ENCODE measurements at regions not wholly inside any gene's neighbourhood (a gene's known extent, or its start where the extent isn't known, plus 50 kb on each side); places are given as distances from the start of the nearest gene placed in this dataset.

DNA sequence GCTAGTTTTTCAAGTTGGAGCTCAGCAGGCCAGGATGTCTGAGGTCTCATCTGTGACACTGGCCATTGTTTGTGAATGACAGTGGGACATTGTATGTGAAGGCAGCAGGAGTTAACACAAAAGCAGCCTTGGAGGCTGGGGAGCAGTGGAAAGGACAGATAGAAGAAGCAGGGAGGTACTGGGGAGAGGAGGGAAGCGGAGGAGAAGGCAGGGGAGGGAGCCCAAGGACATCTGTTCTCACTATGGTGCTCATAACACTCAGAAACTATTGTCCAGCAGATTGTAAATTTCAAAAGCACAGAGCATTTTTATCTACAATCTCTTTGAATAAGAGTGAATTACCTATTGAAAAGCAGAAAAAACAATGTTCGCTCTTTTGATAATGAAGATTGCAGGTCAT is 253.6 kb upstream of the DIPK2B start:
- no peak overlapping the region for H3K4me3 ChIP-seq (ENCODE audit: control insufficient read depth, low read depth, low read length)
- TF ChIP-seq, protein P1, sequence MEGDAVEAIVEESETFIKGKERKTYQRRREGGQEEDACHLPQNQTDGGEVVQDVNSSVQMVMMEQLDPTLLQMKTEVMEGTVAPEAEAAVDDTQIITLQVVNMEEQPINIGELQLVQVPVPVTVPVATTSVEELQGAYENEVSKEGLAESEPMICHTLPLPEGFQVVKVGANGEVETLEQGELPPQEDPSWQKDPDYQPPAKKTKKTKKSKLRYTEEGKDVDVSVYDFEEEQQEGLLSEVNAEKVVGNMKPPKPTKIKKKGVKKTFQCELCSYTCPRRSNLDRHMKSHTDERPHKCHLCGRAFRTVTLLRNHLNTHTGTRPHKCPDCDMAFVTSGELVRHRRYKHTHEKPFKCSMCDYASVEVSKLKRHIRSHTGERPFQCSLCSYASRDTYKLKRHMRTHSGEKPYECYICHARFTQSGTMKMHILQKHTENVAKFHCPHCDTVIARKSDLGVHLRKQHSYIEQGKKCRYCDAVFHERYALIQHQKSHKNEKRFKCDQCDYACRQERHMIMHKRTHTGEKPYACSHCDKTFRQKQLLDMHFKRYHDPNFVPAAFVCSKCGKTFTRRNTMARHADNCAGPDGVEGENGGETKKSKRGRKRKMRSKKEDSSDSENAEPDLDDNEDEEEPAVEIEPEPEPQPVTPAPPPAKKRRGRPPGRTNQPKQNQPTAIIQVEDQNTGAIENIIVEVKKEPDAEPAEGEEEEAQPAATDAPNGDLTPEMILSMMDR (conservative IDR thresholded peaks at IDR 0.05; ENCODE audit: control insufficient read depth, insufficient read depth, low read depth, low read length) = no peak
- no peak for DNase-seq (ENCODE audit: low read depth)

DNA sequence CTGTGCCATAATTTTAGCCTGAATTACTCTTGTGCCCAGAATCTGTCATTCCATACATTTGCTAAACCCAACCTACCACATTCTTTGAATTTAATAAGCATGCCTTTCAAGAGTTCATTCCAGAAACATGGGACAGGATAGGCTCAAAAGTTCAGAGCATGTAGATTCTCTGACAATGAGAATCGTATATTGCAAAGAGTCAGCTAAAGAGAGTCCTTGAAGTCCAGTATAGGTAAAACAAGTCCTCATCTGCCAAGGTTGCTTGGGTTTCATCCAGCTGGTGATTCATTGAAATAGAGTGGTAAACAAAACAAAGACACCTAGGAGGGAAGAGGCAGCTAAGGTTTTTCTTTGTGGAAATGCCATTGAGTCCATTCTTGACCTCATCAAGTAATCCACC is 249.3 kb upstream of the DIPK2B start:
- DNase-seq (ENCODE audit: low read depth) = no peak
- no peak overlapping the region for H3K4me3 ChIP-seq (ENCODE audit: control insufficient read depth, low read depth, low read length)
- TF ChIP-seq, protein P1 (conservative IDR thresholded peaks at IDR 0.05; ENCODE audit: control insufficient read depth, insufficient read depth, low read depth, low read length) = no peak

DNA sequence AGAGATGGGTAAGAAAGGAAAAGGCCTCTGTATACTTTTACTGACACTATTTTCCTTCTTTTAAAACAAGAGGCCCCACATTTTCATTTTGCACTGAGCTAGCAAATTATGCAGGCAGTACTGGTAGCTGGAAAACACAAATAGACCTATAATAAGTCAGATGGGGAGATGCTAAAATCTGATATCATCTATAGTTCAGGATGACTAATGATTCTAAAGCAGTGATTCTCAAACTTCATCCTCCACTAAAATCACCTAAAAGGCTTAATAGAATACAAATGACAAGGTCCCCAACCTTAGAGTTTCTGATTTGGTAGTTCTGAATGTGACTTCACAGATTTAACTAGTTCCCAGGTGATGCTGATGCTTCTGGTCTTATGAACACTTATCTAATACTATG is 247.3 kb upstream of the DIPK2B start:
- no peak for DNase-seq (ENCODE audit: low read depth)
- TF ChIP-seq, protein P1 (conservative IDR thresholded peaks at IDR 0.05; ENCODE audit: control insufficient read depth, insufficient read depth, low read depth, low read length) = no peak
- H3K4me3 ChIP-seq (ENCODE audit: control insufficient read depth, low read depth, low read length) = no peak overlapping the region

DNA sequence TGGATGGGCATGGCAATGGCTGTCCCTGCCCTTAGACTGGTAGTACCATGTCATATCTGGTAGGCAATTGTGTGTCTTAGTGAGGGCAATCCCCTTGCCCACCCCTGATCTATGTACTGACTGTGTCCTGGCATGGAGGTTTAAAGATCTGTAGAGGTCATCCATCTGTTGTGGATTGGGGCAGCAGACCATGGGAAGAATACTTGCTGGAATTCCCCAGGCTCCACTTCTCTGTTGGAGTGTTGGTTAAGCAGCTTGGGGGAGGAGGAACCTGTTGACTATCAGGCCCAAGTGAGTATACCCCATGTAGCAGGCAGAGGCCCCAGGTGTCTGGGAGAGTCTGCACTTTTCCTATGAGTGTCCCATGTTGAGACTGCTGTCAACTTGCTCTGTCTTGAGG is 246.7 kb upstream of the DIPK2B start:
- TF ChIP-seq, protein P1 (conservative IDR thresholded peaks at IDR 0.05; ENCODE audit: control insufficient read depth, insufficient read depth, low read depth, low read length) = no peak
- H3K4me3 ChIP-seq (ENCODE audit: control insufficient read depth, low read depth, low read length) = no peak overlapping the region
- DNase-seq (ENCODE audit: low read depth) = no peak

DNA sequence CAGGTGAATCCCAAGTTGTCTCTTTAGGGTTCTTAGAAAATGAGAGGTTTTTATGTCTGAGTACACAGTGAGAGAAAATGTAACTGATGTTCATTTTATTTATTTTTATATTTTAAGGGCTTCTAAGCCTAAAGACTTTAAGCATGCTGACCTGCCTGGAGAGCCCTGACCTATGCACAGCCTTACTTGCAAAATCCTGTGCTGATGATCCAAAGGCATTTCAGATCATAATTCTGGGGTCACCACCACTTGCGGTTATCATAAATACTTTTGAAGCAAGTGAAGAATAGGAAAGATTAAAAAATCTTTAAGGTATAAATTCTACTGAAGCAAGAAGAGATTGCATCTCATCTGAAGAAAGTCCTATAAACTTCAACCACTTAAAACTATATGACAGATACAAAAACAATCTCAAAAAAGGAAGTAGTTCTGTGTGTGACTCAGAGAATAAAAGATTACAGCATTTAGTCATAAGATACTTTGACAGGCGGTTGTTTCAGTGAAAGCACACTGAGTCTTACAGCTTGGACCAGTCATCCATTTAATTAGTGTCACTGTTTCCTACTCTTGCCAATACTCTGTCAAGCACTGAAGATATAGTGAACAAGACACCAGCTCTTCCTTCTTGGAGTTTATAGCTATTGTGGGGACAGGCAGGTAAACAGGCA is 245.2 kb upstream of the DIPK2B start:
- no peak overlapping the region for H3K4me3 ChIP-seq (ENCODE audit: control insufficient read depth, low read depth, low read length)
- DNase-seq (ENCODE audit: low read depth) = peak; percentile 90
- TF ChIP-seq, protein P1 (conservative IDR thresholded peaks at IDR 0.05; ENCODE audit: control insufficient read depth, insufficient read depth, low read depth, low read length) = no peak

DNA sequence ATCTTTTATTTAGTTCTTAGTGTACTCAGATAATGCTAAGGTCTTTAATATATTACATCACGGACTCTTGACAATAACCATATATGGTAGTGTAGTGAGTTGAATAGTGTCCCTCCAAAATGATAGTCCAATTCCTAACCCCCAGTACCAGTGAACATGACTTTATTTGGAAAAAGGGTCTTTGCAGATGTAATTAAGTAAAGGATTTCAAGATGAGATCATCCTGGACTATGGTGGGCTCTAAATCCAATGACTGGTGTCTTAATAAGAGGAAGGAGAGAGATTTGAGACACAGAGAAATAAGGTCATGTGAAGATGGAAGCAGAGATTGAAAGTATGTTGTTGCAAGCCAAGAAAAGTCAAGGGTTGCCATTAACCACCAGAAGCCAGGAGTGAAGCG is 236.5 kb upstream of the DIPK2B start:
- DNase-seq (ENCODE audit: low read depth) = no peak
- H3K4me3 ChIP-seq (ENCODE audit: control insufficient read depth, low read depth, low read length) = no peak overlapping the region
- TF ChIP-seq, protein P1 (conservative IDR thresholded peaks at IDR 0.05; ENCODE audit: control insufficient read depth, insufficient read depth, low read depth, low read length) = no peak

DNA sequence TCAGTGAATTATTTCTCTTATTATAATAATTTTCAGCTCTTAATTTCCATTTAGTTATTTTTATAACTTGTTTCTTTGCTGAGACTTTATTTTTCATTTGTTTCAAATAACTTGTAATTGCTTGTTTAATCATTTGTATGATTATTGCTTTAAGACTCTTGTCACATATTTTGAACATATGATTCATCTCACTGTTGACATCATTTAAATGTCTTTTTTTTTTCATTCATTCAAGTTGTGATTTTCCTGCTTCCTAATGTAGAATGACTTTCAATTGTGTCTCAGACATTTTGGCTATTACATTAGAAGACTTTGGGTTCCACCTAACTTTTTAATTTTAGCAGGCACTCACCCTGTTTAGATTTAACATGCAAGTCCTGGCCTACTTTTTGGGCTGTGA is 234.8 kb upstream of the DIPK2B start:
- TF ChIP-seq, protein P1 (conservative IDR thresholded peaks at IDR 0.05; ENCODE audit: control insufficient read depth, insufficient read depth, low read depth, low read length) = no peak

More for the DNA sequence above, 234.8 kb upstream of the DIPK2B start:
- no peak overlapping the region for H3K4me3 ChIP-seq (ENCODE audit: control insufficient read depth, low read depth, low read length)
- DNase-seq (ENCODE audit: low read depth) = peak; percentile 22
